Skeletal muscle satellite cell (primary cell): ENCODE measurements at regions not wholly inside any gene's neighbourhood (a gene's known extent, or its start where the extent isn't known, plus 50 kb on each side); places are given as distances from the start of the nearest gene placed in this dataset.
"Not testable (repeated sequence)": the region's sequence is repeated elsewhere in the genome, so short reads cannot be mapped to it uniquely, and the experiment has no call there.

Source experiments
- H3K27me3 ChIP-seq: 2 replicates; pipeline ENCODE4 v1.7.0; 2013; ENCODE audit warnings: low read length; ENCODE audit not compliant: control insufficient read depth, insufficient read depth
- H3K36me3 ChIP-seq: 2 replicates; pipeline ENCODE4 v1.7.0; 2013; ENCODE audit warnings: mild to moderate bottlenecking, control low read depth, low read length; ENCODE audit not compliant: insufficient read depth
- H3K4me1 ChIP-seq: 2 replicates; pipeline ENCODE4 v1.7.0; 2013; ENCODE audit warnings: low read length; ENCODE audit not compliant: control insufficient read depth, insufficient read depth
- H3K4me2 ChIP-seq: 2 replicates; pipeline ENCODE4 v1.7.0; 2013; ENCODE audit warnings: mild to moderate bottlenecking, low read length
- H3K4me3 ChIP-seq: 2 replicates; pipeline ENCODE4 v1.7.0; 2013; ENCODE audit warnings: low read length
- H3K9ac ChIP-seq: 2 replicates; pipeline ENCODE4 v1.7.0; 2013; ENCODE audit warnings: mild to moderate bottlenecking, low read depth, low read length, moderate library complexity
- H3K9me3 ChIP-seq: replicated peaks from 2 replicates; pipeline ENCODE4 v1.7.0; 2013; ENCODE audit warnings: mild to moderate bottlenecking, control low read depth, low read length

DNA sequence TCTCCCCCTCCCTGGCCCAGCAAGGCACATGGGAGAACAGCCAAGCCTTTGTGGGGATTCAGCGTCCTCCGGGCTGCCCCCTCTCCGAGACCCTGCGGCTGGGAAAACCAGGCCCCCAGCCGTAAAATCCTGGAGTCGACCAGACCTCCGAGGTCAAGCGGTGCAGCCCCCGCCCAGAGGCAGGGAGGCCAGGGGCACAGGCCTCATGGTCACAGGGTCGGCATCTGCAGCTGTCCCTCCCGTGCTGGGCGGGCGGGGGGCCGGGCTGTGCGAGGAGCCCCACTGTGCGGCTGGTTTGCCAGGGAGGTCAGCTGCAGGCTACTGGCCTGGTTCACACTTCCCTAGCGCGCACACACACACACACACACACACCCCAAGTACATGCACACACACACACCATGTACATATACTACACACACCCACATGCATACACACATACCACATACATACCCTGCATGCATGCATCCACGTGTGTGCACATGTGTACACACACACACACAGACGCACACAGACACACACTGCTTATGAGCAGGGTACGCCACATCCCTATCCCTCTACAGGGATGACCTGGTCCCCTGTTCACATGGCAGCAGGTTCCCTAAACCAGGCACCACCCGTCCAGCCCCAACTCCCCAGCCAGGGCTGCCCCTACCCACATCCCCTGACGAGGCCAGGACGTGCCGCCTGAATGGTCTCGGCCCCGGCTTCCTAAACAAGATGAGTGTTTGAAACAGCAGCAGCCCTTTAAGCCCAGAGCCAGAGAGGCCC is 108.9 kb upstream of the CIBAR2 start:
- Histone ChIP-seq H3K4me1 (peaks cover 36% of the 10 kb centered on the region), H3K4me3 (no peak overlapping the region), H3K27me3 (no peaks in the 10 kb centered on the region), H3K36me3 (peaks cover 3% of the 10 kb centered on the region), H3K9me3 (no peaks in the 10 kb centered on the region), H3K4me2 (no peak overlapping the region), H3K9ac (no peak overlapping the region)

DNA sequence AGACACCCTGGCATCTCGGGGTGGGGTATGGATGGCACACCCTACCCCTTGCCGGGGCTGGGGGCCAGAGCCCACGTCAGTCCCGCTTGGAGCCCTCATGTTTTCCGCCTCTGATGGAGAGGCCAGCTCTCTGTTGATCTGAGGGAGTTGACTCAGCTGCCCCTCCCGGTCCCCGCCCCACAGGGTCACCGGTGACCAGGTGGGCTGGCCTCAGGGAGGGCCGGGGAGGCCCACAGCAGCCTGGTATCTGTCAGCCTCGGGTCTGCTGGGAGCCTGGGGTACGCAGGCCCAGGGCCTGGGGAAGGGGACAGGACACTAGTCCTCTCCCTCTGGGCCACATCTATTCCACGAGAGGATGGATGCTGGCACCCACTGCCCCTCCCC is 109.5 kb upstream of the CIBAR2 start:
- H3K4me3 ChIP-seq: no peak overlapping the region

DNA sequence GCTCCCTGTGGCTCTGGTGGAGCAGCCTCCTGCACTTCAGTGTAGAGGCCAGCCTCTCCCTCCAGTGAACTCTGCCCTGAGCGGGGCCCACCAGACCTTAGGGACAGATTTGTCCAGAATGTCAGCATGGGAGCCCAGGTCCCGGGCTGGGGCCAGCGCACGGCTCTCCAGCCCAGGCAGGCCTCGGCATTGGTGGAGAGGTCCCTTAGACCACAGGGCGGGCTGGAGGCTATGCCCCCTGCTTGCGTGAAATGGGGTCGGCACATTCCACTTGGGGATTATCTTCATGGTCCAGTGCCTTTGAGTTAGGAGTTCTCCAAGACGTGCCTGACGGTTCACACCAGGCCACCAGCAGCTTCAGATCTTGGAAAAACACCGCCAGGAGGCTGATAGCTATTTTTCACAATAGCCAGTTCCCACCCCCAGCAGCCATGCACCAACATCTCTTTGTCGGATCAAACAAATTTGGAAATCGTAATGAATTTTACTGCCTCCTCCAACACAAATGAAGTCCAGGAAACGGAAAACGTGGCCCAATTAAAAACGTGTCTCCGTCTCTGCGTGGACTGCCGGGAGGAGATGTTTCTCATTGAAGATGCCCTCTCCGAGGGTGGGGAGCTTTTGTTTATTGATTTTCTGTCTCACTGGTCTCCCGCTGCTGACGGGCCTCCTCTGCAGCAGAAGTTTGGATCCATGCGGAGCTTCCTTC is 110.0 kb upstream of the CIBAR2 start:
- Histone ChIP-seq H3K4me2 (no peak overlapping the region), H3K27me3 (no peaks in the 10 kb centered on the region), H3K4me3 (no peak overlapping the region), H3K4me1 (peaks cover 45% of the 10 kb centered on the region), H3K9me3 (no peaks in the 10 kb centered on the region), H3K9ac (no peak overlapping the region), H3K36me3 (peaks cover 3% of the 10 kb centered on the region)

More for the DNA sequence above, 109.5 kb upstream of the CIBAR2 start:
- H3K4me1 ChIP-seq: peaks cover 39% of the 10 kb centered on the region
- H3K36me3 ChIP-seq: peaks cover 3% of the 10 kb centered on the region
- no peak overlapping the region for H3K4me2 ChIP-seq
- H3K9me3 ChIP-seq: no peaks in the 10 kb centered on the region
- H3K9ac ChIP-seq: no peak overlapping the region
- no peaks in the 10 kb centered on the region for H3K27me3 ChIP-seq

DNA sequence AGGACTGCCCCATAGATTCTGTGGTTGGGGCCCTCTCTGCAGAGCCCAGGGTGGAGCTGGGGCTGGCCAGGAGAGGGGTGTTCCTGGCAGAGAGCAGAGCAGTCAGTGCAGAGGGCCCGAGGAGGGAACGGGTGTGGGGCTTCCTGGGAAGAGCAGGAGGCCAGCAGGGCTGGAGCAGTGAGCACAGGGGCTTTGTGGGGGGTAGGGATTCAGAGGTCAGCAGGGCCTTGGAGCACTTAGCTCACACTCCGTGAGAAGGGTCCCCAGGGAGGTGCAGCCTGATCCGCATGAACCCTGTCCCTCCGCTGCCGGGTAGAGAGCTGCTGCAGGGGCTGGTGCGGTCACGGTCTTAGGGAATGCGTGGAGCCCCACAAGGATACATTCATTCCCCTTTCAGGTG is 113.0 kb upstream of the CIBAR2 start:
- no peak overlapping the region for H3K4me3 ChIP-seq
- no peaks in the 10 kb centered on the region for H3K36me3 ChIP-seq
- peaks cover 52% of the 10 kb centered on the region for H3K4me1 ChIP-seq
- H3K27me3 ChIP-seq: no peaks in the 10 kb centered on the region
- H3K9ac ChIP-seq: no peak overlapping the region
- no peaks in the 10 kb centered on the region for H3K9me3 ChIP-seq
- H3K4me2 ChIP-seq: no peak overlapping the region

DNA sequence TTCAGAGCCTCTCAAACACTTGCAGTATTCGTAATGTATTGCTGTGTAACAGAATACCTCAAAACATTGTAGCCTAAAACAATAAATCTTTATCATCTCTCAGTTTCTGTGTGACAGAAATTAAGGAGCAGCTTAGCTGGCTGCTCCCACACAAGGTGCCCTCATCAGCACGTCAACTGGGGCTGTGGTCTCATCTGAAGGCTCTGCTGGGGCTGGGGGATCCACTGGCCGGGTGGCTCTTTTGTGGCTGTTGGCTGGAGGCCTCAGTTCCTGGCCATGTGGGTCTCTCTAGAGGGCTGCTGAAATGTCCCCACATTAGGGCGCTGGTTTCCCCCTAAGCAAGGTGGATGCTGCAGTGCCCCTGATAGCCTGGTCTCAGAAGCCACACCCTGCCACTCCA is 113.4 kb upstream of the CIBAR2 start:
- Histone ChIP-seq H3K4me1 (peaks cover 48% of the 10 kb centered on the region), H3K4me3 (no peak overlapping the region), H3K4me2 (no peak overlapping the region), H3K9ac (no peak overlapping the region), H3K27me3 (no peaks in the 10 kb centered on the region), H3K36me3 (no peaks in the 10 kb centered on the region), H3K9me3 (no peaks in the 10 kb centered on the region)

DNA sequence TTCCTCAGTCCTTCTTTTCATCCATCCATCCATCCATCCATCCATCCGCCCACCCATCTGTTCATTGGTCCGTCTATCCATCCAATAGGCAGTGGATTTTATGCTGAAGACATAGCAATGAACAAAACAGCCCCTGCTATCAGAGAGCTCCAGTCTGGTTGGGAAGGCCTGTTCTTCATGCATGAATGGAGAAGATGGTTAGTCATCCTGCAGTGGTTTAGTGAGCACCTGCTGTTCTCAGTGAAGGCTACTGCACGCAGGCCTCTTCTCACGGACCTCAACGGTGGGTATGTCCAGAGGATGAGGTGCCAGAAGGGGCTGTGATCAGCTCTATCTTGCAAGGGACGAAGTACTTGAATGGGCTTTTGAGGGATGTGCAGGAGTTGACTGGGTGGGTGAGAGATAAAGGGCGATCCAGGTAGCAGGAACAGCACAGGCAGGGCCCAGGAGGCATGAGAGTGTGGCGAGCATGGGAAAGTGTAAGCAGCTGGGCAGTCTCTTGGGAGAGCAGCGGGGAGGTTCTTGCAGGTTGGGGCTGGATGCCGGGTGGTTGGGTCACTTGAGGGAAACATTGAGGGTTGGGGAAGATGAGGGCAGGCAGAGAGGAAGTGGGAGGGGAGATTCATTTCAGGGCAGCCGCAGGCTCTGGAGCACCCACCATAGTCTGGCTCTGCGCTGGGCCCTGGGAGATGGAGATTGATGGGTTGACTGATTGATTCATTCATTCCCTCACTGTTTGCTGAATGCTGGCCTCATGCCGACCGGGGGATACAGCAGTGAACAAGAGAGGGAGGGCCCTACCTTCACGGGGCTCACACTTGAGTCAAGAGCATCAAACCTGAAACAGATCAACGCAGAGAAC is 115.0 kb upstream of the CIBAR2 start:
- no peaks in the 10 kb centered on the region for H3K36me3 ChIP-seq
- peaks cover 49% of the 10 kb centered on the region for H3K4me1 ChIP-seq
- H3K4me2 ChIP-seq: peak overlapping the region; percentile 61
- H3K4me3 ChIP-seq: no peak overlapping the region
- H3K9me3 ChIP-seq: no peaks in the 10 kb centered on the region
- H3K9ac ChIP-seq: no peak overlapping the region
- H3K27me3 ChIP-seq: no peaks in the 10 kb centered on the region

- H3K9ac ChIP-seq: peak overlapping the region; percentile 9
These were observed 115.9 kb upstream of the CIBAR2 start for GRCh38 chr16:85227946-85228862.

DNA sequence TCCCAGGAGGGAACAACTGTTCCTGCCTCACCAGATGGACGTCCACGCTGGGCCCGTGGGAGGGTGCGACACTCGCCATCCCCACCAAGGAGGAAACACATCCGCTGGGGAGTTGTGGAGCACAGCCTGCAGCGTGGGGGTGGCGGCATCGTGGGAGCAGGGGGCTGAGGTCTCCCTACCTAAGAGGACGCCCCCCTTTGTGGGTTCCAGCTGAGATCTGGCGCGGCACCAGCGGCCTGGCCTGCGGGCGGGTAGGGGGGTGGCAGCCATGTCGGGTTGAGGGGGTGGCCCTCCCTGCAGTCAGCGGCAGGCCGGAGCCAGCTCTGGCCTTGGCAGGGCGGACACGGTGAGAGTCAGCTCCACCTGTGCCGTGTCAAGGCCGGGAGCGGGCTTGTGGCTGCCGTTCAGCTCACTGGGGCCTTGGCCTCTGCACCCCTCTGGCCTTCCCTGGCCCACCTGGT is 116.7 kb upstream of the CIBAR2 start:
- Histone ChIP-seq H3K27me3 (no peaks in the 10 kb centered on the region), H3K4me3 (no peak overlapping the region), H3K9me3 (no peaks in the 10 kb centered on the region), H3K9ac (no peak overlapping the region), H3K4me2 (peak overlapping the region; percentile 61), H3K36me3 (no peaks in the 10 kb centered on the region), H3K4me1 (peaks cover 57% of the 10 kb centered on the region)

More at GRCh38 chr16:85227946-85228862, 115.9 kb upstream of the CIBAR2 start:
- Histone ChIP-seq H3K9me3 (no peaks in the 10 kb centered on the region), H3K27me3 (no peaks in the 10 kb centered on the region), H3K4me2 (peak overlapping the region; percentile 61), H3K4me1 (peaks cover 58% of the 10 kb centered on the region), H3K4me3 (peak overlapping the region; percentile 27), H3K36me3 (no peaks in the 10 kb centered on the region)

DNA sequence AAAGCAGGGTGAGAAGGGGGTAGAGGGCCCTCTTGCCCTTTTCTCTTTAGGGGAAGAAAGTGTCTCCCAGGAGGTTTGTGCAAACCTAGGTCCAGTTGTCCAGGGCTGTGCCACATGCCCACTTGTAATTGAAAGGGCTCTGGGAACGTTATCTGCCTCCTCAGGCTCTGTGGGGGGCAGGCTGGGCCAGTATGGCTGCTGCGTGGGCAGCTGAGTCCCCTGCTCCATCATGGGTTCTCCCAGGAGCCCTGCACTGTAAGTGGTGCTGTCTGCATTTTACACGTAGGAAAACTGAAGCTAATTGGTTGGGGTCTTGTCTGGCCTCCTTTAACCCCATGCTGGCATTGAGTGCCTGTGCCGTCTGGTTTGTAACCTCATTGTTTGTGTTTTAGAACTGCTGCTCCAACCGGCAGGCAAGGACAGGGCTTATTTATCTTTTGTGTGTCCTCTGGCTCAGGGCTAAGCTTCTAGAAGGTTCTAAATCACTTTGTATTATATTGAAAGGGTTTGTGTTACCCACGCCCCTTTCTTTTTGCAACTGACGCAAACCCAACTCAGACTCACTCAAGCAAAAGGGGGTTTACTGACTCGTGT is 117.7 kb upstream of the CIBAR2 start:
- Histone ChIP-seq H3K4me1 (peaks cover 59% of the 10 kb centered on the region), H3K36me3 (no peaks in the 10 kb centered on the region), H3K4me2 (no peak overlapping the region), H3K4me3 (no peak overlapping the region), H3K9me3 (no peaks in the 10 kb centered on the region), H3K9ac (no peak overlapping the region), H3K27me3 (no peaks in the 10 kb centered on the region)

GRCh38 chr16:85230764-85231383 is 118.6 kb upstream of the CIBAR2 start:
- not testable (repeated sequence) for H3K4me2 ChIP-seq, H3K4me3 ChIP-seq, H3K36me3 ChIP-seq, H3K9me3 ChIP-seq, H3K27me3 ChIP-seq, H3K9ac ChIP-seq
- peaks cover 65% of the 10 kb centered on the region for H3K4me1 ChIP-seq
